Activated naive CD8-positive, alpha-beta T cell (primary cell): ENCODE measurements at regions not wholly inside any gene's neighbourhood (a gene's known extent, or its start where the extent isn't known, plus 50 kb on each side); places are given as distances from the start of the nearest gene placed in this dataset.
"Not testable (repeated sequence)": the region's sequence is repeated elsewhere in the genome, so short reads cannot be mapped to it uniquely, and the experiment has no call there.

Experiments used
- H3K27ac Mint-ChIP-seq: one replicate; pipeline ENCODE4 v1.8.0; 2021; ENCODE audit warnings: mixed read lengths
- H3K27me3 Mint-ChIP-seq: one replicate; pipeline ENCODE4 v1.8.0; 2021; ENCODE audit warnings: mixed read lengths
- H3K36me3 Mint-ChIP-seq: one replicate; pipeline ENCODE4 v1.8.0; 2021; ENCODE audit warnings: mixed read lengths
- H3K4me1 Mint-ChIP-seq: one replicate; pipeline ENCODE4 v1.8.0; 2021; ENCODE audit warnings: low read depth, mixed read lengths
- H3K4me3 Mint-ChIP-seq: one replicate; pipeline ENCODE4 v1.8.0; 2021; ENCODE audit warnings: mild to moderate bottlenecking, mixed read lengths
- H3K9me3 Mint-ChIP-seq: one replicate; pipeline ENCODE4 v1.8.0; 2021; ENCODE audit warnings: low read depth, mixed read lengths

DNA sequence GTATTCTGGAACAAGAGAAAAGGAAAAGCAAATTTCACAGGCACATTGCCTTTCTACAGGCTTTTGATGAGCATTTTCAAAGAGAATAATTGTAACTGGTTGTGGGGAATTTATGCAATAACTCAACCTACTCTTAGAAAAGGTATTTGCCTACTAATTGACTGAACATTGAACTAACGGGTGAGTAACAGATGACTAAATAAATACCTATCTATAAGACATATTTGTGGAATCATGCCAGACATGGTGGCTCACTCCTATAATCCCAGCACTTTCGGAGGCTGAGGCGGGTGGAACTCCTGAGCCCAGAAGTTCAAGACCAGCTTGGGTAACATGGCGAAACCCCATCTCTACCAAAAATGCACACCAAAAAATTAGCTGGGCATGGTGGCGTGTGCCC, 367.7 kb downstream of the CGGBP1 start:
- Mint-ChIP-seq H3K27me3 (no peaks in the 10 kb centered on the region), H3K9me3 (peaks cover 3% of the 10 kb centered on the region), H3K36me3 (no peaks in the 10 kb centered on the region), H3K27ac (no peak overlapping the region), H3K4me1 (no peaks in the 10 kb centered on the region), H3K4me3 (no peak overlapping the region)

DNA sequence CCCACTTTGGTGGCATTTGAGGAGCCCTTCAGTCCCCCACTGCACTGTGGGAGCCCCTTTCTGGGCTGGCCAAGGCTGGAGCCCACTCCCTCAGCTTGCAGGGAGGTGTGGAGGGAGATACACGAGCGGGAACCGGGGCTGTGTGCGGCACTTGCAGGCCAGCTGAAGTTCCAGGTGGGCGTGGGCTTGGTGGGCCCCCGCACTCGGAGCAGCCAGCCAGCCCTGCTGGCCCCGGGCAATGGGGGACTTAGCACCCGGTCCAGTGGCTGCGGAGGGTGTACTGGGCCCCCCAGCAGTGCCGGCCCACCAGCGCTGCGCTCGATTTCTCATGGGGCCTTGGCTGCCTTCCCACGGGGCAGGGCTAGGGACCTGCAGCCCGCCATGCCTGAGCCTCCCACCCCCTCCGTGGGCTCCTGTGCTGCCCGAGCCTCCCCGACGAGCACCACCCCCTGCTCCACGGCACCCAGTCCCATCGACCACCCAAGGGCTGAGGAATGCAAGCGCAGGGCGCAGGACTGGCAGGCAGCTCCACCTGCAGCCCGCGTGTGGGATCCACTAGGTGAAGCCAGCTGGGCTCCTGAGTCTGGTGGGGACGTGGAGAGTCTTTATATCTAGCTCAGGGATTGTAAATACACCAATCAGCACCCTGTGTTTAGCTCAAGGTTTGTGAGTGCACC, 379.7 kb downstream of the CGGBP1 start:
- H3K36me3 Mint-ChIP-seq, H3K9me3 Mint-ChIP-seq, H3K27ac Mint-ChIP-seq, H3K27me3 Mint-ChIP-seq, H3K4me3 Mint-ChIP-seq, H3K4me1 Mint-ChIP-seq: not testable (repeated sequence)

DNA sequence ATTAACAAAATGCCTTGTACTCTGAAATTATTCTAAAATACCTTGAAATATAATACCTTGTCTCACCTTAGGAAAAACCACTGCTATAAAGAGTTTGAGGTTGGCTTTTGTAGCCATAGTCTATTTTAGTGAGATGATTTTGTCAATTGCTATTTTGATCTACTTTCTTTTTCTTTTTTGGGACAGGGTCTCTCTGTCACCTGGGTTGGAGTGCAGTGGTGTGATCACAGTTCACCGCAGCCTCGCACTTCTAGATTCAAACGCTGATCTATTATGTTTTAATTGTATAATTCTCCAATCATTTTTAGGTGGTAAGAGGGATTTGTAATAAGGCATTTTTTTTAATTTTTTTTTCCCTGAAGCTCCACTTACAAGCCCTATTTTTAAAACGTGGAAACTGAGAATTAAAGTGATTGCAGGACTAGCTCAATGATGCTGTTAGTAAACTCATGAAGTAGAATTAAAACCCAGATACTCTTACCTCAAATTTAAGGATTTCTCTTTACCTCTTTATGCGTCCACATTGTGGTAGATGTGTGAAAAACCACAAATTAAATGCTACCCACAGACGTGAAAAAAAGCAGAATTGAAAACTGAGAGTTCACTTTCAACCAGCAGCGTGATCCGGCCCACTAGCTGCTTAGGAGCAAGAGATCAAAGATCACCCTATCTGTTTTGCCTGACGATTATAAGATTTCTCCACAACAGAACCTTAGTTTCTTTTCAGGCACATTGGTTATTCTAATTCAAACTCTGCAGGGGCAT, 384.2 kb downstream of the CGGBP1 start:
- no peaks in the 10 kb centered on the region for H3K9me3 Mint-ChIP-seq
- H3K4me3 Mint-ChIP-seq, result no peak overlapping the region
- no peaks in the 10 kb centered on the region for H3K4me1 Mint-ChIP-seq
- H3K27ac Mint-ChIP-seq, result no peak overlapping the region
- H3K36me3 Mint-ChIP-seq, result no peaks in the 10 kb centered on the region
- H3K27me3 Mint-ChIP-seq, result peaks cover 4% of the 10 kb centered on the region

DNA sequence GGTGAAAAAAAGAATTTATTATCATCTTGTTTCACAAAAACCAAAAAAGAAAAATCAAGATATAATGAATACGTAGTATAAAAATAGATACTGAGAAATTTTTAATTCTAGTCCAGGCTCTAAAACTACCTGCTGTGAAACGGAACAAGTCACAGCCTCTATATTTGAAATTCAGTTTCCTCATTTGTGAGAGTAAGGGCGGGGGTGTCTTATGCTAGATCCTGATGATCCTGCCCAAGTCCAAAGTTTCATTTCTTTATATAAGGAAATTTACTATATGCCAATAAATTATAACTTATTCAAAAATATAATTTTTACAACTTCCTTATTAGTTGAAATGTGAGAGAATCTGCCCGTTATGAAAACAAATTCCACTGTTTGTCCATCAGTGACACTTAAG, 385.7 kb downstream of the CGGBP1 start:
- H3K27ac Mint-ChIP-seq, result no peak overlapping the region

DNA sequence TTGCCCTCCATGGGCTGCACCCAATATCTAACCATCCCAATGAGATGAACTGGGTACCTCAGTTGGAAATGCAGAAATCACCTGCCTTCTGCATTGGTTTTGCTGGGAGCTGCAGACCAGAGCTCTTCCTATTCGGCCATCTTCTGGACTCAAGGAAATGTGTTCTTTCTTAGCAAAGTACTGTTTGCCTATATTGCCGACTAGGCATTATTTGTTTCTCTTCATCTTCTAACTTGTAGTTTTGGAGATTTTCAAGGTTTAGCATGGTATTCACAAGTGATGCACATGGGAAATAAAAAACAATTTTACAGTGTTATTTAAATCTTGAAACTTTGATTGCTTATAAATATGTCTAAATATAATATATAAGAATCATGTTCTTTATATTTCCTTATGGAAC, 377.8 kb upstream of the POU1F1 start:
- H3K27ac Mint-ChIP-seq, result no peak overlapping the region
- no peaks in the 10 kb centered on the region for H3K36me3 Mint-ChIP-seq
- H3K9me3 Mint-ChIP-seq, result peaks cover 4% of the 10 kb centered on the region
- H3K4me1 Mint-ChIP-seq, result no peaks in the 10 kb centered on the region
- peaks cover 6% of the 10 kb centered on the region for H3K27me3 Mint-ChIP-seq
- H3K4me3 Mint-ChIP-seq, result no peak overlapping the region

More for the DNA sequence above, 385.7 kb downstream of the CGGBP1 start:
- no peaks in the 10 kb centered on the region for H3K4me1 Mint-ChIP-seq
- no peak overlapping the region for H3K4me3 Mint-ChIP-seq
- peaks cover 4% of the 10 kb centered on the region for H3K27me3 Mint-ChIP-seq
- H3K9me3 Mint-ChIP-seq, result no peaks in the 10 kb centered on the region
- H3K36me3 Mint-ChIP-seq, result no peaks in the 10 kb centered on the region

DNA sequence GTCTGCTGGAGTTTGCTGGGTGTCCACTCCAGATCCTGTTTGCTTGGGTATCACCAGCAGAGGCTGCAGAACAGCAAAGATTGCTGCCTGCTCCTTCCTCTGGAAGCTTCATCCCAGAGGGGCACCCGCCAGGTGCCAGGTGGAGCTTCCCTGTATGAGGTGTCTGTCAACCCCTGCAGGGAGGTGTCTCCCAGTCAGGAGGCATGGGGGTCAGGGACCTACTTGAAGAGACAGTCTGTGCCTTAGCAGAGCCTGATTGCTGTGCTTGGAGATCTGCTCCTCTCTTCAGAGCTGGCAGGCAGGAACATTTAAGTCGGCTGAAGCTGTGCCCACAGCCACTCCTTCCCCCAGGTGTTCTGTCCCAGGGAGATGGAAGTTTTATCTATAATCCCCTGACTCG, 376.8 kb upstream of the POU1F1 start:
- H3K9me3 Mint-ChIP-seq, H3K36me3 Mint-ChIP-seq, H3K27ac Mint-ChIP-seq, H3K4me3 Mint-ChIP-seq, H3K27me3 Mint-ChIP-seq, H3K4me1 Mint-ChIP-seq: not testable (repeated sequence)

DNA sequence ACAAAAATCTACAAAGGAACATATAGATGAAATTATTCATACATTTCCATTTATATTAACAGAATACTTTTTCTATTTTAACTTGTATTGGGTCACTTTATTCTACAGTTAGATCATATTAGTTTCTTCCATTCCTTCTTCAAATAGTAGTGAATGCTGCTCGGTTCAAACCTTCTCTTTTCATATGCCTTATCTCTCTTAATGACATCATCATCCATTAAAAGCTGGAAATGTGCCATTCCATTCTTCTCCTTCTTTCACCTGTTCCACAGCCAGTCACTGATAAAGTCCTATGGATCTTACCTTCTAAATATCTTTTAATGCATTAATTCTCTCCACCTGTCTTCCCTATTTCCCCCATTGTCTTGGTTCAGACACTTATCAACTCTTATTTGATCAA, 358.0 kb upstream of the POU1F1 start:
- H3K4me1 Mint-ChIP-seq, result no peaks in the 10 kb centered on the region
- peaks cover 2% of the 10 kb centered on the region for H3K9me3 Mint-ChIP-seq
- H3K27me3 Mint-ChIP-seq, result peaks cover 1% of the 10 kb centered on the region
- H3K36me3 Mint-ChIP-seq, result no peaks in the 10 kb centered on the region
- no peak overlapping the region for H3K4me3 Mint-ChIP-seq
- no peak overlapping the region for H3K27ac Mint-ChIP-seq

DNA sequence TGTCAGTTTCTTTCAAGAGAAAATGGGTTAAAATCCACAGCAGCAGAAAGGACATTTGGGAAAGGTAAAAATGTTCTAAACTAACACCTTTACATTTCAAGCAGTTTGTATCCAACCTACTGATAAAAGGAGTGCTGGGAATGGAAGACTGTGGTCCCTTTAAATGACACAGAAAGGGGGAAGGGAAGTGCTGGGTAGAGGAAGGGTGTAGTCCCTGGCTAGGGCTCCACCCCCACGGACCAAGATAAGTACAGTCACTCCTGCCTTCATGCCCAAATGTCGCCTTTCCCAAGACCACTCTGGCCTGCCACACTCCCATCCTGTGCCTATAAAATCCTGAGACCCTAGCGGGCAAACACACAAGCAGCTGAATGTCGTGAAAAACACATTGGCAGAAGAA, 350.9 kb upstream of the POU1F1 start:
- no peaks in the 10 kb centered on the region for H3K4me1 Mint-ChIP-seq

DNA sequence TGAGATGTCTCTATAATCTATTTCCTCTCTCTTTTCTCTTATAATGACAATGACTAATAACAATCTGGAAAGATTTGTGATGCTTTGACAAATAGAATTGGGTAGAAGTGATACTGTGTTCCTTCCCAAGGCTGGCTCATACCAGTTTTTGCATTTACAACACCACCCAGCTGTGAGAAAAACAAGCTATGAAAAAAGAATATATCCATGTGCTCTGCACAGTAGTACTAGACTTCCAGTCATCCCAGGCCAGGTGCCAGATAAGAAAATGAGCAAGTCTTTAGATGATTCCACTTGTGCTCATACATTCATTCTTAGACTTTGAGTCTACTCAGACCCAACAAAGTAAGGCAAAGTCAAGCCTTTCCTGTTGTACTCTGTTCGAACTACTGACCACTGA, 350.2 kb upstream of the POU1F1 start:
- peaks cover 3% of the 10 kb centered on the region for H3K9me3 Mint-ChIP-seq
- H3K4me3 Mint-ChIP-seq, result no peak overlapping the region
- H3K4me1 Mint-ChIP-seq, result no peaks in the 10 kb centered on the region
- H3K36me3 Mint-ChIP-seq, result no peaks in the 10 kb centered on the region
- H3K27ac Mint-ChIP-seq, result no peak overlapping the region
- no peaks in the 10 kb centered on the region for H3K27me3 Mint-ChIP-seq

More for the DNA sequence above, 350.9 kb upstream of the POU1F1 start:
- no peak overlapping the region for H3K27ac Mint-ChIP-seq
- peaks cover 3% of the 10 kb centered on the region for H3K9me3 Mint-ChIP-seq
- no peak overlapping the region for H3K4me3 Mint-ChIP-seq
- no peaks in the 10 kb centered on the region for H3K36me3 Mint-ChIP-seq
- H3K27me3 Mint-ChIP-seq, result no peaks in the 10 kb centered on the region

DNA sequence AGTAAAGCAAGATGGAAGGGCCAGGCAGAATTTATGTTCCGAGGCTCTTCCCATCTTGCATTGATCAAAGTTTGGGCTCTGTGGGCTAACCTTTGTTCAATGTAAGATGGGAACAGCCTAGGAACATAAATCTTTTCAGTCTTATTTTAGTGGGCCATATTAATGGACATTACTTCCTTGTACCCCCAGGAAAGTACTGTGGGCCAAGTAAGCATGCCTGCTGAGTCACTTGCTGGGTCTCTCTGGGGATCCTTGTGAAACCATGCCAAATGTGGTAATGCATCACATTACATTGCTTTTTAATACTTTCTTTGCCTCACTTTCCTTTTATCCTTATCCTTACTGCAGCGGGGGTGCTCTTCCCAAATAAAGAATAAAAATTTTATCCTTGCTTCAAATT, 349.5 kb upstream of the POU1F1 start:
- no peak overlapping the region for H3K4me3 Mint-ChIP-seq
- H3K4me1 Mint-ChIP-seq, result no peaks in the 10 kb centered on the region
- peaks cover 3% of the 10 kb centered on the region for H3K9me3 Mint-ChIP-seq
- H3K27me3 Mint-ChIP-seq, result no peaks in the 10 kb centered on the region
- H3K27ac Mint-ChIP-seq, result no peak overlapping the region
- H3K36me3 Mint-ChIP-seq, result no peaks in the 10 kb centered on the region

DNA sequence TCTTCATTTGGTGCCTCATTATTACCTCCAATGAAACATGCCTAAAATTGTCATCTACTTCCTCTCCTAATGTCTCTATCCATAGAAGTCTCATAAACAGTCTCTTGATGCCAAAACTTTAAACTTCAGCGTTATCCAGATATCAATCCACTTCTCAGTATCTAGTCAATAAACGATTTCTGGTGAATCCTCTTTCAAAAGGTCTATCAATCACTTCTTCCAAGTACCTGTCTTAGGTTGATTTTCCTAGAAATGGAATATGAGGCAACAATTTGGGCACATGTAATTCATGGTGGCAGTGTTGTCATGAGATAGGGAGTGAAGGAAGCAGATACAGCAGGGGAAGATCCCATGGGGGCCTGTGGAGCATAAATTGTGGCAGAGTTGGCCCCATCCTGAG, 348.5 kb upstream of the POU1F1 start:
- H3K4me1 Mint-ChIP-seq, result no peaks in the 10 kb centered on the region
- no peaks in the 10 kb centered on the region for H3K27me3 Mint-ChIP-seq
- H3K27ac Mint-ChIP-seq, result no peak overlapping the region
- peaks cover 3% of the 10 kb centered on the region for H3K9me3 Mint-ChIP-seq
- no peaks in the 10 kb centered on the region for H3K36me3 Mint-ChIP-seq
- H3K4me3 Mint-ChIP-seq, result no peak overlapping the region

DNA sequence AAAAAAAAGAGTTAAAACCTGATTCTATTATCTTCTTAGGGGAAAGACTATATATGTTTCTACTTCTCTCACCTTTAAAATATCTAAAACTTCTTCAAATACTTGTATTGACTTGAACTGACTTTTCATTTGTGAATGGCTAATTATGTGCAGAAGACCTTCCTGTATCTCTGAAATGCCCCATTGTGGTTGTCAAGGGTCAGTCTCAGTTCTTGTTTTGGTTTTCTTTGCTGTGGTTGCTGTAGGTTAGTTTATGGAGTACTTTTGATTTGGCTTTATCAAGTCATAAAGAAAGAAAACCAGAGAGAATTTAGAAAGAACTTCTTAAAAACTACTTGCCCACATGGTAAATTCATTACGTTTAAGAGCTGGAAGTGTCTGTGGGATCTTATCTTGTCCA, 345.3 kb upstream of the POU1F1 start:
- Mint-ChIP-seq H3K27me3 (no peaks in the 10 kb centered on the region), H3K27ac (no peak overlapping the region), H3K9me3 (peaks cover 1% of the 10 kb centered on the region), H3K36me3 (no peaks in the 10 kb centered on the region), H3K4me1 (no peaks in the 10 kb centered on the region), H3K4me3 (no peak overlapping the region)

DNA sequence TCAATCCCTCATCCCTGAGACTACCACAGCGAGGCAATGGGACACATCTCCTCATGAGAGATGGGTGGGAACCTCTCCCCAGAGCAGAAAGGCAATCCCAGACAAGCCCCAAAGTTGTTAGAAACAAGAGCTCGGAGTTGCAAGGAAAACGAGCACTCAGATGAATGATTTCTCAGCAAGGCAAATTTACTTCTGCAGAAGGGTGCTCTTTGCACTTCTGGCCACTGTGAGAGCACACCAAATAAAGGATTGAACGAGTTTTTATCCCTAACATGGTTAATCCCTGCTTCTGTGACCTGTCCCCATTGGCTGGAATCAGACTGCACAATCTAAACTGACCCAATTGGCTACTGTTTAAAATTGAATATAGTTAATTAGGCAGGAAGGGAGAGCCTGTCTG, 339.1 kb upstream of the POU1F1 start:
- Mint-ChIP-seq H3K9me3 (peaks cover 20% of the 10 kb centered on the region), H3K27ac (no peak overlapping the region), H3K27me3 (no peaks in the 10 kb centered on the region), H3K36me3 (peaks cover 5% of the 10 kb centered on the region), H3K4me3 (no peak overlapping the region), H3K4me1 (no peaks in the 10 kb centered on the region)

DNA sequence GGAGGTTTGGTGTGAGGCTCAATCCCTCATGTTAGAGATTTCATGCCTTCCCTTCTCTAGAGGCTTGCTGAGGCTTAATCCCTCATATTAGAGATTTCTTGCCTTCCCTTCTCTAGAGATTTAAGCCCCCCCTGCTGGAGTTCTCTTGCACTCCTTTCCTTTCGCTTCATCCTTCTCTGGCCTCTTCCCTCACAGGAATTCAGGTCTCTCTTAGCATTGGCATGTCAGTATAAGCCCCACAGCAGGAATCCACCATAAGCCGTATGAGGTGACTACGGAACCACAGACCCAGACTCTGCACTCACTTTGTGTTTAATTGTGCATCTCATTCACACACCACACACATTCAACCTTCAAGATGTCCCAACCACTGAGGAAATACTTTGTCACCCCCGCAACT, 338.6 kb upstream of the POU1F1 start:
- Mint-ChIP-seq H3K27ac (no peak overlapping the region), H3K36me3 (peaks cover 5% of the 10 kb centered on the region), H3K9me3 (peaks cover 20% of the 10 kb centered on the region), H3K4me3 (no peak overlapping the region), H3K4me1 (no peaks in the 10 kb centered on the region), H3K27me3 (no peaks in the 10 kb centered on the region)

DNA sequence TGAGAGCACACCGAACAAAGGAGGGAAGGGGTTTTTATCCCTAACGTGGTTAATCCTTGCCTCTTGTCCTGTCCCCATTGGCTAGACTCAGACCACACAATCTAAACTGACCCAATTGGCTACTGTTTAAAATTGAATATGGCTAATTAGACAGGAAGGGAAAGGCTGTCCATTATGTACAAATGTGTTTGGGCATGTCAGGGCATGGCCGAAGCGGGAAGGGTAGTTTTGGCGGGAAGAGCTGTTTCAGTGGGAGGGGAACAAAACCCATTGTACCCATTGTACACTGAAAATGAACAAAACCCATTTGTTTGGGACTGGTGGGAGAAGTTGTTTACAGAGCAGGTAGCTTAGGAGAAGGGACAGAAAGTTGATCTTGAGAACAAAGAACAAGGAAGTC, 330.9 kb upstream of the POU1F1 start:
- H3K9me3 Mint-ChIP-seq, result peaks cover 12% of the 10 kb centered on the region
- no peaks in the 10 kb centered on the region for H3K36me3 Mint-ChIP-seq
- H3K4me1 Mint-ChIP-seq, result no peaks in the 10 kb centered on the region
- no peak overlapping the region for H3K4me3 Mint-ChIP-seq
- H3K27ac Mint-ChIP-seq, result no peak overlapping the region
- no peaks in the 10 kb centered on the region for H3K27me3 Mint-ChIP-seq

DNA sequence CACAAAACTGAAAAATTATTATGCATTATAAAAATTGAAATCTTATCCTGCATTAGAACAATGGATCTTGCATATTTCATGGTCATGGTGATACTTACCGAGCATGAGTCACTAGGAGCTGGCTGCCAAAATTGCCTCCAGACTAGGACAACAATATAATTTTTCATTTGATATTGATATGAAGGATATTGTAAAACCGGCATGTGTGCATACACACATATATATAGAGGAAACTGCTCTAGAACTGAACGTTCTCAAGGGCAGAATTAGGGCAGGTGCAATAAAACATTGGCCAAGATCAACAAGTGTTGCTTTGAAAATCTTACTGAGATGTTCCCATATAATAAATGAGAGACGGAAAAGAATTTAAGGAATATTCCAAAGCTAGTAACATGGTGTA, 319.4 kb upstream of the POU1F1 start:
- H3K9me3 Mint-ChIP-seq, result peaks cover 8% of the 10 kb centered on the region
- no peak overlapping the region for H3K27ac Mint-ChIP-seq
- no peaks in the 10 kb centered on the region for H3K36me3 Mint-ChIP-seq
- no peaks in the 10 kb centered on the region for H3K27me3 Mint-ChIP-seq
- no peak overlapping the region for H3K4me3 Mint-ChIP-seq
- H3K4me1 Mint-ChIP-seq, result no peaks in the 10 kb centered on the region
